ENCODE measurements at regions not wholly inside any gene's neighbourhood (a gene's known extent, or its start where the extent isn't known, plus 50 kb on each side); places are given as distances from the start of the nearest gene placed in this dataset.
A peak's percentile ranks its signal among the peaks of the same experiment; 100 is the strongest.
"Not testable (repeated sequence)": the region's sequence is repeated elsewhere in the genome, so short reads cannot be mapped to it uniquely, and the experiment has no call there.

GRCh38 chr12:13530966-13531365 is 334.4 kb downstream of the EMP1 start:
- no peak for DNase-seq (ENCODE audit: low read depth, low spot score)
- H3K27ac ChIP-seq = no peak overlapping the region

- H3K27ac ChIP-seq = not testable (repeated sequence)
Measured at GRCh38 chr12:13526185-13526921, 329.8 kb downstream of the EMP1 start.

GRCh38 chr12:13523536-13524307 is 327.2 kb downstream of the EMP1 start:
- H3K27ac ChIP-seq = no peak overlapping the region
- no peak for DNase-seq (ENCODE audit: low read depth, low spot score)

More at GRCh38 chr12:13526185-13526921, 329.8 kb downstream of the EMP1 start:
- not testable (repeated sequence) for DNase-seq (ENCODE audit: low read depth, low spot score)

- not testable (repeated sequence) for DNase-seq (ENCODE audit: low read depth, low spot score); H3K27ac ChIP-seq
Measured at GRCh38 chr12:13518034-13518433, 321.5 kb downstream of the EMP1 start.

- no peak for DNase-seq (ENCODE audit: low read depth, low spot score)
- no peak overlapping the region for H3K27ac ChIP-seq
Measured at GRCh38 chr12:13509740-13510139, 313.2 kb downstream of the EMP1 start.

- DNase-seq (ENCODE audit: low read depth, low spot score) = no peak
- H3K27ac ChIP-seq = no peak overlapping the region
Measured at GRCh38 chr12:13505636-13506035, 309.1 kb downstream of the EMP1 start.

GRCh38 chr12:13505224-13505623 is 308.7 kb downstream of the EMP1 start:
- H3K27ac ChIP-seq = no peak overlapping the region
- no peak for DNase-seq (ENCODE audit: low read depth, low spot score)

GRCh38 chr12:13504736-13505135 is 308.2 kb downstream of the EMP1 start:
- peak; percentile 37 for DNase-seq (ENCODE audit: low read depth, low spot score)
- no peak overlapping the region for H3K27ac ChIP-seq

GRCh38 chr12:13504074-13504473 is 307.5 kb downstream of the EMP1 start:
- H3K27ac ChIP-seq = no peak overlapping the region
- no peak for DNase-seq (ENCODE audit: low read depth, low spot score)

GRCh38 chr12:13503094-13503835 is 306.7 kb downstream of the EMP1 start:
- no peak for DNase-seq (ENCODE audit: low read depth, low spot score)

GRCh38 chr12:13499008-13499407 is 302.5 kb downstream of the EMP1 start:
- DNase-seq (ENCODE audit: low read depth, low spot score) = no peak
- no peak overlapping the region for H3K27ac ChIP-seq

More at GRCh38 chr12:13503094-13503835, 306.7 kb downstream of the EMP1 start:
- H3K27ac ChIP-seq = no peak overlapping the region

- H3K27ac ChIP-seq = no peak overlapping the region
- no peak for DNase-seq (ENCODE audit: low read depth, low spot score)
Measured at GRCh38 chr12:13496111-13496510, 299.6 kb downstream of the EMP1 start.

GRCh38 chr12:13489246-13489645 is 292.7 kb downstream of the EMP1 start:
- DNase-seq (ENCODE audit: low read depth, low spot score) = no peak

GRCh38 chr12:13487326-13487725 is 290.8 kb downstream of the EMP1 start:
- no peak for DNase-seq (ENCODE audit: low read depth, low spot score)
- H3K27ac ChIP-seq = no peak overlapping the region

More at GRCh38 chr12:13489246-13489645, 292.7 kb downstream of the EMP1 start:
- H3K27ac ChIP-seq = no peak overlapping the region

GRCh38 chr12:13486794-13487193 is 290.3 kb downstream of the EMP1 start:
- no peak overlapping the region for H3K27ac ChIP-seq
- DNase-seq (ENCODE audit: low read depth, low spot score) = no peak

- H3K27ac ChIP-seq = no peak overlapping the region
- no peak for DNase-seq (ENCODE audit: low read depth, low spot score)
Measured at GRCh38 chr12:13478650-13479181, 282.2 kb downstream of the EMP1 start.

- DNase-seq (ENCODE audit: low read depth, low spot score) = no peak
- H3K27ac ChIP-seq = no peak overlapping the region
Measured at GRCh38 chr12:13474381-13474780, 277.9 kb downstream of the EMP1 start.

- DNase-seq (ENCODE audit: low read depth, low spot score) = no peak
- H3K27ac ChIP-seq = no peak overlapping the region
Measured at GRCh38 chr12:13472690-13473089, 276.2 kb downstream of the EMP1 start.

GRCh38 chr12:13471471-13471870 is 274.9 kb downstream of the EMP1 start:
- no peak overlapping the region for H3K27ac ChIP-seq
- no peak for DNase-seq (ENCODE audit: low read depth, low spot score)

GRCh38 chr12:13465635-13466034 is 269.1 kb downstream of the EMP1 start:
- DNase-seq (ENCODE audit: low read depth, low spot score) = no peak
- H3K27ac ChIP-seq = no peak overlapping the region

GRCh38 chr12:13463189-13463588 is 266.7 kb downstream of the EMP1 start:
- no peak overlapping the region for H3K27ac ChIP-seq
- no peak for DNase-seq (ENCODE audit: low read depth, low spot score)

All from epithelial cell of prostate (primary cell).